ENCODE measurements at regions not wholly inside any gene's neighbourhood (a gene's known extent, or its start where the extent isn't known, plus 50 kb on each side); places are given as distances from the start of the nearest gene placed in this dataset.

DNA sequence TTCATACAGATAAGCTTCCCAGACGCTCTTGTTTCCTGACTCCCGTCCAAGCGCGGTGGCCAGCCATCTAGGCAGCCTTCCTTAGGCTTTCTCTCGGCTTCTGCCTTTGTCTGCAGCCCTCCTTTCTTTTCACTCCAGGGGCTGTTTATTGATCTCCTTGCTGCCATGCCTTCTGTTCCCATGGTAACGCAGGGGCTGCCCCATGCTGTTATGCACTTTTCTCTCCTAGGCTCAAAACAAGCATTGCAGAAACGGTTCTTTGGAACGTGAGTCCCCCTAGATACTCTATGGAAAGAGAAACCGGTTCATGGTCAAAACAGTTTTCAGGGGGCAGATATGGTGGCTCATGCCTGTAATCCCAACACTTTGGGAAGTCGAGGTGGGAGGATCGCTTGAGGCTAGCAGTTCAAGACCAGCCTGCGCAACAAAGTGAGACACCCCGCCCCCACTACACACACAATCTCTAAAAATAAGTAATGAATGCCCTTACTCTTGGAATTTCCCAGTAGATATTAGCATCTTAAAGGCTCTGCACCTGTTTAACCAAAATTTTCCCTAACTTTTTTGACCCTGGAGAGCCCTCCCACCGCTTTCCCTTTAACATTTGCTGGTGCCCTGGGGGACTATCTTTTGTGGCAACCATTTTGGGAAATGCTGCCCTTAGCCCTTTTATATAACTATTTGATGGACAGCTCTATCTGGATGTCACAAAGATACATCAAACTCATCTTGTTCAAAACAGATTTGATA, 53.9 kb upstream of the ZNF157 start (continued):
- TF ChIP-seq, protein P1, sequence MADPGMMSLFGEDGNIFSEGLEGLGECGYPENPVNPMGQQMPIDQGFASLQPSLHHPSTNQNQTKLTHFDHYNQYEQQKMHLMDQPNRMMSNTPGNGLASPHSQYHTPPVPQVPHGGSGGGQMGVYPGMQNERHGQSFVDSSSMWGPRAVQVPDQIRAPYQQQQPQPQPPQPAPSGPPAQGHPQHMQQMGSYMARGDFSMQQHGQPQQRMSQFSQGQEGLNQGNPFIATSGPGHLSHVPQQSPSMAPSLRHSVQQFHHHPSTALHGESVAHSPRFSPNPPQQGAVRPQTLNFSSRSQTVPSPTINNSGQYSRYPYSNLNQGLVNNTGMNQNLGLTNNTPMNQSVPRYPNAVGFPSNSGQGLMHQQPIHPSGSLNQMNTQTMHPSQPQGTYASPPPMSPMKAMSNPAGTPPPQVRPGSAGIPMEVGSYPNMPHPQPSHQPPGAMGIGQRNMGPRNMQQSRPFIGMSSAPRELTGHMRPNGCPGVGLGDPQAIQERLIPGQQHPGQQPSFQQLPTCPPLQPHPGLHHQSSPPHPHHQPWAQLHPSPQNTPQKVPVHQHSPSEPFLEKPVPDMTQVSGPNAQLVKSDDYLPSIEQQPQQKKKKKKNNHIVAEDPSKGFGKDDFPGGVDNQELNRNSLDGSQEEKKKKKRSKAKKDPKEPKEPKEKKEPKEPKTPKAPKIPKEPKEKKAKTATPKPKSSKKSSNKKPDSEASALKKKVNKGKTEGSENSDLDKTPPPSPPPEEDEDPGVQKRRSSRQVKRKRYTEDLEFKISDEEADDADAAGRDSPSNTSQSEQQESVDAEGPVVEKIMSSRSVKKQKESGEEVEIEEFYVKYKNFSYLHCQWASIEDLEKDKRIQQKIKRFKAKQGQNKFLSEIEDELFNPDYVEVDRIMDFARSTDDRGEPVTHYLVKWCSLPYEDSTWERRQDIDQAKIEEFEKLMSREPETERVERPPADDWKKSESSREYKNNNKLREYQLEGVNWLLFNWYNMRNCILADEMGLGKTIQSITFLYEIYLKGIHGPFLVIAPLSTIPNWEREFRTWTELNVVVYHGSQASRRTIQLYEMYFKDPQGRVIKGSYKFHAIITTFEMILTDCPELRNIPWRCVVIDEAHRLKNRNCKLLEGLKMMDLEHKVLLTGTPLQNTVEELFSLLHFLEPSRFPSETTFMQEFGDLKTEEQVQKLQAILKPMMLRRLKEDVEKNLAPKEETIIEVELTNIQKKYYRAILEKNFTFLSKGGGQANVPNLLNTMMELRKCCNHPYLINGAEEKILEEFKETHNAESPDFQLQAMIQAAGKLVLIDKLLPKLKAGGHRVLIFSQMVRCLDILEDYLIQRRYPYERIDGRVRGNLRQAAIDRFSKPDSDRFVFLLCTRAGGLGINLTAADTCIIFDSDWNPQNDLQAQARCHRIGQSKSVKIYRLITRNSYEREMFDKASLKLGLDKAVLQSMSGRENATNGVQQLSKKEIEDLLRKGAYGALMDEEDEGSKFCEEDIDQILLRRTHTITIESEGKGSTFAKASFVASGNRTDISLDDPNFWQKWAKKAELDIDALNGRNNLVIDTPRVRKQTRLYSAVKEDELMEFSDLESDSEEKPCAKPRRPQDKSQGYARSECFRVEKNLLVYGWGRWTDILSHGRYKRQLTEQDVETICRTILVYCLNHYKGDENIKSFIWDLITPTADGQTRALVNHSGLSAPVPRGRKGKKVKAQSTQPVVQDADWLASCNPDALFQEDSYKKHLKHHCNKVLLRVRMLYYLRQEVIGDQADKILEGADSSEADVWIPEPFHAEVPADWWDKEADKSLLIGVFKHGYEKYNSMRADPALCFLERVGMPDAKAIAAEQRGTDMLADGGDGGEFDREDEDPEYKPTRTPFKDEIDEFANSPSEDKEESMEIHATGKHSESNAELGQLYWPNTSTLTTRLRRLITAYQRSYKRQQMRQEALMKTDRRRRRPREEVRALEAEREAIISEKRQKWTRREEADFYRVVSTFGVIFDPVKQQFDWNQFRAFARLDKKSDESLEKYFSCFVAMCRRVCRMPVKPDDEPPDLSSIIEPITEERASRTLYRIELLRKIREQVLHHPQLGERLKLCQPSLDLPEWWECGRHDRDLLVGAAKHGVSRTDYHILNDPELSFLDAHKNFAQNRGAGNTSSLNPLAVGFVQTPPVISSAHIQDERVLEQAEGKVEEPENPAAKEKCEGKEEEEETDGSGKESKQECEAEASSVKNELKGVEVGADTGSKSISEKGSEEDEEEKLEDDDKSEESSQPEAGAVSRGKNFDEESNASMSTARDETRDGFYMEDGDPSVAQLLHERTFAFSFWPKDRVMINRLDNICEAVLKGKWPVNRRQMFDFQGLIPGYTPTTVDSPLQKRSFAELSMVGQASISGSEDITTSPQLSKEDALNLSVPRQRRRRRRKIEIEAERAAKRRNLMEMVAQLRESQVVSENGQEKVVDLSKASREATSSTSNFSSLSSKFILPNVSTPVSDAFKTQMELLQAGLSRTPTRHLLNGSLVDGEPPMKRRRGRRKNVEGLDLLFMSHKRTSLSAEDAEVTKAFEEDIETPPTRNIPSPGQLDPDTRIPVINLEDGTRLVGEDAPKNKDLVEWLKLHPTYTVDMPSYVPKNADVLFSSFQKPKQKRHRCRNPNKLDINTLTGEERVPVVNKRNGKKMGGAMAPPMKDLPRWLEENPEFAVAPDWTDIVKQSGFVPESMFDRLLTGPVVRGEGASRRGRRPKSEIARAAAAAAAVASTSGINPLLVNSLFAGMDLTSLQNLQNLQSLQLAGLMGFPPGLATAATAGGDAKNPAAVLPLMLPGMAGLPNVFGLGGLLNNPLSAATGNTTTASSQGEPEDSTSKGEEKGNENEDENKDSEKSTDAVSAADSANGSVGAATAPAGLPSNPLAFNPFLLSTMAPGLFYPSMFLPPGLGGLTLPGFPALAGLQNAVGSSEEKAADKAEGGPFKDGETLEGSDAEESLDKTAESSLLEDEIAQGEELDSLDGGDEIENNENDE (IDR thresholded peaks at IDR 0.05; ENCODE audit: insufficient replicate concordance, low read length) = no peak
- TF ChIP-seq KDM1A (IDR thresholded peaks at IDR 0.05; ENCODE audit: borderline replicate concordance, low read length) = no peak
- TF ChIP-seq SP4 (IDR thresholded peaks at IDR 0.05; ENCODE audit: low read length) = no peak
- no peak for TF ChIP-seq NANOG (IDR thresholded peaks at IDR 0.05; ENCODE audit: insufficient read depth, low read depth, low read length, poor library complexity, severe bottlenecking)
- no peak for TF ChIP-seq SRF (IDR thresholded peaks at IDR 0.05; ENCODE audit: low read depth, low read length)
- no peak for TF ChIP-seq CREB1 (IDR thresholded peaks at IDR 0.05)
- TF ChIP-seq SP2 (IDR thresholded peaks at IDR 0.05; ENCODE audit: low read length) = no peak
- TF ChIP-seq TBP (IDR thresholded peaks at IDR 0.05; ENCODE audit: low read depth, low read length) = peak; percentile 67
- TF ChIP-seq, protein P2, sequence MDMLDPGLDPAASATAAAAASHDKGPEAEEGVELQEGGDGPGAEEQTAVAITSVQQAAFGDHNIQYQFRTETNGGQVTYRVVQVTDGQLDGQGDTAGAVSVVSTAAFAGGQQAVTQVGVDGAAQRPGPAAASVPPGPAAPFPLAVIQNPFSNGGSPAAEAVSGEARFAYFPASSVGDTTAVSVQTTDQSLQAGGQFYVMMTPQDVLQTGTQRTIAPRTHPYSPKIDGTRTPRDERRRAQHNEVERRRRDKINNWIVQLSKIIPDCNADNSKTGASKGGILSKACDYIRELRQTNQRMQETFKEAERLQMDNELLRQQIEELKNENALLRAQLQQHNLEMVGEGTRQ (IDR thresholded peaks at IDR 0.05; ENCODE audit: low read length) = no peak
- no peak for TF ChIP-seq BCL11A (IDR thresholded peaks at IDR 0.05; ENCODE audit: low read depth in 2 of 2, low read length in 2 of 2)
- TF ChIP-seq CBX5 (IDR thresholded peaks at IDR 0.05; ENCODE audit: low read depth, low read length) = no peak
